DMS53 treated with DMSO at 0.1 percent for 48 hours (cell line): ENCODE measurements at regions not wholly inside any gene's neighbourhood (a gene's known extent, or its start where the extent isn't known, plus 50 kb on each side); places are given as distances from the start of the nearest gene placed in this dataset.
A peak's percentile ranks its signal among the peaks of the same experiment; 100 is the strongest.
"Not testable (repeated sequence)": the region's sequence is repeated elsewhere in the genome, so short reads cannot be mapped to it uniquely, and the experiment has no call there.

ENCODE experiments used
- DNase-seq: peaks from one replicate; lab custom pipeline; 2025; ENCODE audit not compliant: unreplicated experiment; lab: John Stamatoyannopoulos, UW

DNA sequence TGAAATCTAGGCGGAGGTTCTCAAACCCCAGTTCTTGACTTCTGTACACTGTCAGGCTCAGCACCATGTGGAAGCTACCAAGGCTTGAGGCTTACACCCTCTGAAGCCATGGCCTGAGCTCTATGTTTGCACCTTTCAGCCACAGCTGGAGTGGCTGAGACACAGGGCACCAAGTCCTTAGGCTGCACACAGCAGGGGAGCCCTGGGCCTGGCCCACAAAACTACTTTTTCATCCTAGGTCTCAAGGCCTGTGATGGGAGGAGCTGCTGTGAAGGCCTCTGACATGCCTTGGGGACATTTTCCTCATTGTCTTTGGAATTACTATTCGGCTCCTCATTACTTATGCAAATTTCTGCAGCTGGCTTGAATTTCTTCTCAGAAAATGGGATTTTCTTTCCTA, 503.2 kb upstream of the PCDH20 start:
- no peak for DNase-seq

GRCh38 chr13:61916483-61916882, 500.8 kb upstream of the PCDH20 start:
- DNase-seq, result no peak

- no peak for DNase-seq
Measured at GRCh38 chr13:61913183-61913582, 497.5 kb upstream of the PCDH20 start.

- DNase-seq, result no peak
Measured at GRCh38 chr13:61908906-61909615, 493.4 kb upstream of the PCDH20 start.

DNA sequence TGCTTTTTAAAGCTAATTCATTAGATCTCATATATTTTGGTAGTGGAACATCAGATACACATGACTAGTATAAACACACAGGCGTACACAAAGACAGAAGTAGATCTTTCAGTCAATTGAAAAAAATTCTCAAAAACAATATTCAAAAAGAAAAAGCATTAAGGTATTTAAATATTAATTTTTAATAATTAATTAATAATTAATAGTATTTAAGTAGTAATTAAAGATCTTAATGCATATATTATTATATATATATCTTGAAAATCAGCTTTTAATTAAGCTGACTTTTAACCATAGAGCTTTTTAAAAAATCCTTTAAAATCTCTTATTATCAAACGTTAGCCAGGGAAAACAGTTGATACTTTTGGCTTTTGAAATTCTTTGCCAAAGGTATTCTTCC, 489.4 kb upstream of the PCDH20 start:
- DNase-seq, result no peak

- DNase-seq, result no peak
Measured at GRCh38 chr13:61901946-61902541, 486.4 kb upstream of the PCDH20 start.

GRCh38 chr13:61900033-61900432, 484.4 kb upstream of the PCDH20 start:
- no peak for DNase-seq

DNA sequence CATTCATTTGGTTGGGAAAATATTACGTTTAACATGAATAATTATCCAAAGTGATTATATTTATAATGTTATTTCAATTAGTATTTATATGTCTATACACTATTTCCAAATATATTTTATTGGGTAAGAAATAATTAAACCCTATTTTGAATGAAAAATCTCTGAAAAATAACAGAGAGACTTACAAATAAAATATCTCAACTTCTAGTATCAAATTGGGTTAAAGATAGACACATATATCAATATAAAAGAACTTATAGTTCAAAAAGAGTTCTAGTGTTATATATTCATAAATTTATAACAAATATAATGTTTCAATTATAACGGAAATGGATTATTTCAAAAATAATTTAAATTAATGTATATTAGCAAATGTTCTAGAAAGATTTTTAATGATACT, 482.6 kb upstream of the PCDH20 start:
- no peak for DNase-seq

DNA sequence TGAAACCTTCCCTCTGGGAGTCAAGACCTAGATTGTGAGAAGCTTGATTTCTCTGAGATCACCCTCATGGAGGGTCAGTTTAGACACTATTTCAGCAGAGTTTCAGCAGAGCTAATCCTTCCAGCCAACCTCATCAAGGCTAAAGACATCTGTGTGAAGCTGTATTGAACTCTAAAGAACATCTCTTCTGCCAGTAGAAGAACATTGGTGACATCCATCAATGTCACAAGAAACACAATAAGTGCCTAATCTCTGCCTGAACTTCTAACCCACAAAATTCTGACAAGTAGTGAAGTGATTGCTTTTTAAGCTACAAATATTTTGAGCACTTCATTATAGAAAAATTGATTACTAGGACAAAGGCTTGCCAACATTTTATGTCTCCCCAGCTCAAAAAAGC, 475.8 kb upstream of the PCDH20 start:
- no peak for DNase-seq

DNA sequence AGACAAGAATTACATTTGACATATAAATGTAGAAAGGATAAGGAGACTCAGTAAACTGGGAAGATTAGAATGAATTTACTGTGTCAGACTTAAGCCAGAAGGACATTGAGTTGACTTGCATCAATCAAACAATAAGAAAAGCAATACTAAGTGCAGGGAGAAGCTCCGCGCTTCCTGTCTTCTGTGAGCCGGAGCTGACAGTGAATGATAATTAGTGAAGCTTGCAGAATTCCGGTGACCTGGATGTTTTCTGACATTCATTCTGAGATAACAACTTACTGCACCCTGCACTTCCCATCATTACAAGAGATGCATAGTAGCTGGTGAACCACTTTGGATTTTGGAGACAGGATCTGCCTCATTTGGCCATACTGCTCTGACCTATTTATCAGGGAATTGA, 469.2 kb upstream of the PCDH20 start:
- DNase-seq, result no peak

DNA sequence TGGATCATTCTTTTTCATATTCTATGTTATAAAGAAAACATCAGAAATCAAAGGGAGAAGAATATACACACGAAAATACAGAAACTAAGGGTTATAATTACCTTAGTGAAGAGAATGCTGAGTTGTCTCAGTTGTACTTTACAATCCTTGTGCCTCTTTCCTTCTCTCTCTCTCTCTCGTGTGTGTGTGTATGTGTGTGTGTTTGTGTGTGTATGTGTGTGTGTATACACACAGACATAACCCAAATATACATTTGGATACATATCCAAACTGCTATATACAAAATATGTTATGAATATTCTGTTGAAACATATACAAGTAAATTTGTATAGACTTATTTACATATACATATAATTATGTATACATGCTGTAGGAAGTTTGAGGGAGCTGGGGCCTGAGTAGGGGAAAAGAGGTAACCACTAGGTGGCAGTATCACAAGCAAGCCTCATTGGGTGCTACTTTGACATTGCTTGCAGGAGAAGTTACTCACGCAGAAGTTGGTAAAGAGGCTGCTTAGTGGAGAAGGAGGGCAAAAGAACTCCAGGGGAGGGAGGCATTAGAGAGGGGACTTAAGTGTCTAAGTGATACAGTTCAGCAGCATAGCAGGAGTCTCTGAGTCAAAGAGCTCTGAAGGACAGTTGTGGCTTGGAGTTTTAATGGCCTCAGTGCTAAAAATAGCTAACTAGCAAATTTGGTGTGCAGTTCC, 465.1 kb upstream of the PCDH20 start:
- no peak for DNase-seq

GRCh38 chr13:61878565-61878964, 462.9 kb upstream of the PCDH20 start:
- not testable (repeated sequence) for DNase-seq

DNA sequence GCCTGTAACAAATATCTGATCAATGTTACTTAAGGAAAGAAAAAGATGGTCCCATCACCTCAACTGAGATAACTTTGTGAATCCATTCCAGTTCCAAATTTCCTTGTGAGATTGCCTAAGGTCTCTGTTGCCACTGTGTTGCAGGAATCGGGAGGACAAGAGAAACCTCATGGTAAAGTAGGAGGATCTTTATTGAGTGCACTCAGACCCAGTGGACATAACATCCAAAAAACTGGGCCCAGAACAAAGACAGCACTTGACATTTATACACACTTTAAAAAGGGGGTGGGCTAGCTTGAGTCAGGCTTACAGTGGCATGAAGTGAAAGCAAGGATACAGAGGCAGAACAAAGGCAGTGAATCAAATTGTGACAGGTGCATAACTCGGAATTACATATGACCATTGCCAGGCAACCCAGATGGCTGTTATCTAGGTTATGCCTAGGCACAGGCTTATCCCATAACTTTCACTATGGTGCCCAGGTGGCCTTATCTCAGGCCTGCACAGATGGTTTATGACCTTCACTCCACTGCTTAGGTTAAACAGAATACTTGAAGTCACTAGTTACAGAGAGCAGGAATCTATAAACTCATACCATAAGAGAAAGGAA, 459.4 kb upstream of the PCDH20 start:
- DNase-seq, result no peak

DNA sequence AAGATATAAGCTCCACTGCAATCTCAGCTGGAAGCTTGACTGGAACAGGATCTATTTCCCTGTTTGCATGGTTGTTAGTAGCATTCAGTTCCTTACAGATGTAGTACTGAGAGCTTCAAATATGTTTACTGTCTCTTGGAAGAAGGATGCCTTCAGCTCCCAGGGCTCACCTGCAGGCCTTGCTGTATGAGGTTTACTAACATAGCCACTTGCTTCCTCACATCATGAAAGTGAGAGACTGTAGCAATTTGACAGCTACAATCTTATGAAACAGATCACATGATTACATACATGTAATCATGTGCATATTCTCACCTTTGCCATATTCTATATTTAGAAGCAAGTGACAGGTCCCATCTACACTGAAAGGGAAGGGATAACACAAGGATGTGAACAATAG, 458.1 kb upstream of the PCDH20 start:
- no peak for DNase-seq

- DNase-seq, result no peak
Measured at GRCh38 chr13:61857198-61857597, 441.5 kb upstream of the PCDH20 start.

GRCh38 chr13:61852116-61852619, 436.5 kb upstream of the PCDH20 start:
- no peak for DNase-seq

- no peak for DNase-seq
Measured at GRCh38 chr13:61850794-61851193, 435.1 kb upstream of the PCDH20 start.

DNA sequence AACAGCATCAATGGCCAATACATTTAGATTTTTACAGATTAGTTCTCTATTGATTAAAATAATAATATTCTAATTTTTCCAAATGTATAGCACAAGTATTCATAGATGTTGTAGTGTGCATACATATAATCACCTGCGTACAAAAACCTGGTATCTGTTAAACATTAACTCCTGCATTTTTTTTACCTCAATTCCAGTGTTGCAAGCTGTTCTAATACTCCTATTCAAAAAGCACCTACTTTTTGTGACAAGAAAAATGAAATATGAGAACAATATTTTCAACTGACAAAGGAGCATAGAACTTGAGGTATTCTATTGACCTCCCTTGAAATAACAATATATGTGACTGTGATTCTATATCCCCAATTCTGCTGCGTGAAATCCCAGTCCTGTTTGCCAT, 422.9 kb upstream of the PCDH20 start:
- peak; percentile 14 for DNase-seq

- peak; percentile 23 for DNase-seq
Measured at GRCh38 chr13:61833228-61833627, 417.6 kb upstream of the PCDH20 start.

DNA sequence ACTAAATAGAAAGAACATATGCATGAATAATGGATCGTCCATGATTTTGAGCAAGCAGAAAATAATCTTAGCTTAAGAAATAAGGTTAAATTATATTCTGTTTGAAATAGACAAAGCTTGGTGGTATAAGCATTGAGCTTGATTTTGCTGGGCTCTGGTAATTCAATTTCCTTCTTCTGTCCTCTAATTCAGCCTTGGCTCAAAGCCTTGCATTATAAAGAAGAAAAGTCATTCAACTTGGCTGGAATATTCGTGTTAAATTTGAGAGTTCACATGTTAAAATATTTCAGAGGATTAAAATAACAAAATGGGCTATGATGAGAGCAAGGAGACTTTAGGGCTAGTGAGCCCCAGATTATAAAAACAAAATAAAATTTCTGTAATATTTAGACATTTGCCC, 415.4 kb upstream of the PCDH20 start:
- no peak for DNase-seq

DNA sequence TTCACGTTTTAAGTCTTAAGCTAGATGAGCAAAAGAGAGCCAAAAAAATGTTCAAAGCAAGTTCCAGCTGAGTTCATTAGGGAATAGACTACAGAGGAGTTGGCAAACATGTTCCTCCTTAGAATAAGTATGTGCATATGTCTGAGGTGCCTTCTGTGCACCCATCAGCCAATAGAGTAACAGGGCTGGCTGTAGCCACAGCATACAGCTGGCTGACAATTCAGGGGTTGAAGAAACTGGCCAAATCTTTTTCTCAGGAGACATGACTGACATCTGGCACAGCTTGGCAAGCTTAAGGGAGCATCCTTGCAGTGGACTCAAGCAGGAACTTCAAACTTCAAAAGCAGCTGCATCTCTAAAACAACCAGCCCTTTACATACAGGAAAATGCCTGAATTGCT, 414.8 kb upstream of the PCDH20 start:
- no peak for DNase-seq

DNA sequence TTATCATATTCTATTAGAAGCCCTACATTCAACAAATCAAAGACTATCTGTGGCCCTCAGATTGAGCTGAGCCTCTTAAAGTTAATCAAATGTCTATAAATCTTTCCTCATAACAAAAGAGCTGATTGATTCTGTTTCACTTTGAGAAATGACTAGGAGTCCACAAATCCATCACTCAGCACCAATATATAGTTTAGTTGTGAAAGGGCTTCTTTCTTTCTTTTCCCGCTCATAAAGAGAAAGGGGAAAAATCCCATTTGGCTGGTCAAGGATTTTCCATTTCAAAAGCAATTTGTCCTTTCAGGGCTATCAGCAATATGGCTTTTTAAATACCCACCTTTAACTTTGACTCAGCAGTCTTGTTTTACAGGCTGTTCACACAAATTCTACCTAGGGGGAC, 408.5 kb upstream of the PCDH20 start:
- DNase-seq, result no peak
